H1 (cell line): ENCODE measurements at regions not wholly inside any gene's neighbourhood (a gene's known extent, or its start where the extent isn't known, plus 50 kb on each side); places are given as distances from the start of the nearest gene placed in this dataset.

ENCODE experiments used
- CTBP2 ChIP-seq: IDR thresholded peaks from 2 replicates; pipeline ENCODE4 v1.7.0; 2011; ENCODE audit warnings: borderline replicate concordance, mild to moderate bottlenecking, moderate library complexity, mixed read lengths, low read length; ENCODE audit not compliant: insufficient read depth, insufficient read length
- MAFK ChIP-seq: IDR thresholded peaks from 2 replicates; pipeline ENCODE4 v1.6.1; 2012; ENCODE audit warnings: low read depth, mild to moderate bottlenecking, improper control_type of control experiment, low read length
- NANOG ChIP-seq: IDR thresholded peaks from 2 replicates; pipeline ENCODE4 v1.6.1; 2011; ENCODE audit warnings: low read length, low read depth, mild to moderate bottlenecking, inconsistent platforms; ENCODE audit not compliant: insufficient read depth, poor library complexity, severe bottlenecking
- RFX5 ChIP-seq: IDR thresholded peaks from 2 replicates; pipeline ENCODE4 v1.6.1; 2011; ENCODE audit warnings: low read depth, low read length, improper control_type of control experiment, borderline replicate concordance
- SIN3A ChIP-seq, 2 experiments: IDR thresholded peaks in 1 of 2; conservative IDR thresholded peaks in 1 of 2; 2 replicates each; pipeline ENCODE4 v1.6.1; 2011 to 2012; ENCODE audit warnings: low read length in 2 of 2, improper control_type of control experiment in 1 of 2, low read depth in 1 of 2, mild to moderate bottlenecking in 1 of 2

- TF ChIP-seq NANOG (no peak), RFX5 (no peak), CTBP2 (no peak), MAFK (no peak), SIN3A (conservative IDR thresholded peaks at IDR 0.05 in 1 of 2, IDR thresholded peaks at IDR 0.05 in 1 of 2; ENCODE audit: low read depth in 1 of 2, low read length in 2 of 2) (no peak)
Measured at GRCh38 chr2:18754286-18754685, 164.9 kb upstream of the NT5C1B start (continued).
